HepG2 (cell line): ENCODE measurements at regions not wholly inside any gene's neighbourhood (a gene's known extent, or its start where the extent isn't known, plus 50 kb on each side); places are given as distances from the start of the nearest gene placed in this dataset.

Experiments
- FOXA1 ChIP-seq, 2 experiments: fragments of 450-650 bp in 1 of 2; sonication (generic) in 1 of 2; formaldehyde crosslinking in 1 of 2; IDR thresholded peaks; 2 replicates each; pipeline versions ENCODE4 v1.4.0 to v1.6.1; 2016 to 2020; ENCODE audit warnings: missing genetic modification reagents in 1 of 2
- HDAC1 ChIP-seq: sonication (generic); formaldehyde crosslinking; IDR thresholded peaks from 2 replicates; pipeline ENCODE4 v1.5.1; 2020; ENCODE audit warnings: mild to moderate bottlenecking, missing genetic modification reagents
- HOXA3 ChIP-seq: sonication (generic); formaldehyde crosslinking; IDR thresholded peaks from 2 replicates; pipeline ENCODE4 v1.5.0; 2020; ENCODE audit warnings: missing genetic modification reagents
- JARID2 ChIP-seq: sonication (generic); formaldehyde crosslinking; IDR thresholded peaks from 2 replicates; pipeline ENCODE4 v1.8.1; 2023; ENCODE audit warnings: missing genetic modification reagents, inconsistent platforms; ENCODE audit not compliant: insufficient replicate concordance
- KDM3A ChIP-seq: IDR thresholded peaks from 2 replicates; pipeline ENCODE4 v1.6.1; 2018; ENCODE audit warnings: low read depth, missing compliant biosample characterization
- NFKB2 ChIP-seq: sonication (generic); formaldehyde crosslinking; IDR thresholded peaks from 2 replicates; pipeline ENCODE4 v1.4.0; 2020; ENCODE audit warnings: missing genetic modification reagents, borderline replicate concordance
- RNF2 ChIP-seq: fragments of 450-650 bp; conservative IDR thresholded peaks from 2 replicates; pipeline ENCODE4 v1.6.1; 2016; ENCODE audit warnings: low read depth
- SALL1 ChIP-seq: sonication (generic); formaldehyde crosslinking; IDR thresholded peaks from 2 replicates; pipeline ENCODE4 v1.8.0; 2022; ENCODE audit warnings: mild to moderate bottlenecking, missing genetic modification reagents
- SUZ12 ChIP-seq: fragments of 150-350 bp; IDR thresholded peaks from 2 replicates; pipeline ENCODE4 v1.6.1; 2014; ENCODE audit warnings: low read depth, low read length
- TARDBP ChIP-seq: sonication (generic); formaldehyde crosslinking; IDR thresholded peaks from 2 replicates; pipeline ENCODE4 v1.8.0; 2022; ENCODE audit warnings: mild to moderate bottlenecking, missing genetic modification reagents
- ZNF451 ChIP-seq: sonication (generic); formaldehyde crosslinking; IDR thresholded peaks from 2 replicates; pipeline ENCODE4 v1.5.0; 2020; ENCODE audit warnings: mild to moderate bottlenecking, missing genetic modification reagents
- ZNF616 ChIP-seq: sonication (generic); formaldehyde crosslinking; IDR thresholded peaks from 2 replicates; pipeline ENCODE4 v1.5.0; 2020; ENCODE audit warnings: low read depth, mild to moderate bottlenecking, missing genetic modification reagents
- TF ChIP-seq, protein P1 (sequence below): sonication (generic); formaldehyde crosslinking; IDR thresholded peaks from 2 replicates; pipeline ENCODE4 v1.4.0; 2020; ENCODE audit warnings: missing genetic modification reagents
- TF ChIP-seq, protein P2 (sequence below): sonication (generic); formaldehyde crosslinking; IDR thresholded peaks from 2 replicates; pipeline ENCODE4 v1.5.0; 2020; ENCODE audit warnings: missing genetic modification reagents
- TF ChIP-seq, protein P3 (sequence below): fragments of 450-650 bp; IDR thresholded peaks from 2 replicates; pipeline ENCODE4 v1.6.1; 2017; ENCODE audit warnings: mild to moderate bottlenecking
- TF ChIP-seq, protein P4 (sequence below): fragments of 450-650 bp; IDR thresholded peaks from 2 replicates; pipeline ENCODE4 v1.6.1; 2016
- TF ChIP-seq, protein P5 (sequence below): IDR thresholded peaks from 2 replicates; pipeline ENCODE4 v1.6.1; 2018; ENCODE audit warnings: missing genetic modification reagents
- TF ChIP-seq, protein P6 (sequence below): IDR thresholded peaks from 2 replicates; pipeline ENCODE4 v1.6.1; 2016; ENCODE audit warnings: missing compliant biosample characterization, missing genetic modification reagents, borderline replicate concordance
- TF ChIP-seq, protein P7 (sequence below): sonication (generic); formaldehyde crosslinking; IDR thresholded peaks from 2 replicates; pipeline ENCODE4 v1.5.0; 2020; ENCODE audit warnings: missing genetic modification reagents

DNA sequence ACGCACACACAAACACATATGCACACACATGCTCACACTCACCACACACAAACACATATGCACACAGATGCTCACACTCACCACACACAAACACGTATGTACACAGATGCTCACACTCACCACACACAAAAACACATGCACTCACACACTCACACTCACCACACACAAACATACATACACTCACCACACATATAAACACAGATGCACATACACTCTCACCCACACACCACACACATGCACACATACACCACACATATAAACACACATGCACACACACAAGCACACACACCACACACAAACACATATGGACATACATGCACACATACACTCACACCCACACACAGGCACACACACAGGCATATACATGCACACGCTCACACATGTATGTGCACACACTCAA lies 112.3 kb downstream of the ERMARD start (continued):
- TF ChIP-seq, protein P1, sequence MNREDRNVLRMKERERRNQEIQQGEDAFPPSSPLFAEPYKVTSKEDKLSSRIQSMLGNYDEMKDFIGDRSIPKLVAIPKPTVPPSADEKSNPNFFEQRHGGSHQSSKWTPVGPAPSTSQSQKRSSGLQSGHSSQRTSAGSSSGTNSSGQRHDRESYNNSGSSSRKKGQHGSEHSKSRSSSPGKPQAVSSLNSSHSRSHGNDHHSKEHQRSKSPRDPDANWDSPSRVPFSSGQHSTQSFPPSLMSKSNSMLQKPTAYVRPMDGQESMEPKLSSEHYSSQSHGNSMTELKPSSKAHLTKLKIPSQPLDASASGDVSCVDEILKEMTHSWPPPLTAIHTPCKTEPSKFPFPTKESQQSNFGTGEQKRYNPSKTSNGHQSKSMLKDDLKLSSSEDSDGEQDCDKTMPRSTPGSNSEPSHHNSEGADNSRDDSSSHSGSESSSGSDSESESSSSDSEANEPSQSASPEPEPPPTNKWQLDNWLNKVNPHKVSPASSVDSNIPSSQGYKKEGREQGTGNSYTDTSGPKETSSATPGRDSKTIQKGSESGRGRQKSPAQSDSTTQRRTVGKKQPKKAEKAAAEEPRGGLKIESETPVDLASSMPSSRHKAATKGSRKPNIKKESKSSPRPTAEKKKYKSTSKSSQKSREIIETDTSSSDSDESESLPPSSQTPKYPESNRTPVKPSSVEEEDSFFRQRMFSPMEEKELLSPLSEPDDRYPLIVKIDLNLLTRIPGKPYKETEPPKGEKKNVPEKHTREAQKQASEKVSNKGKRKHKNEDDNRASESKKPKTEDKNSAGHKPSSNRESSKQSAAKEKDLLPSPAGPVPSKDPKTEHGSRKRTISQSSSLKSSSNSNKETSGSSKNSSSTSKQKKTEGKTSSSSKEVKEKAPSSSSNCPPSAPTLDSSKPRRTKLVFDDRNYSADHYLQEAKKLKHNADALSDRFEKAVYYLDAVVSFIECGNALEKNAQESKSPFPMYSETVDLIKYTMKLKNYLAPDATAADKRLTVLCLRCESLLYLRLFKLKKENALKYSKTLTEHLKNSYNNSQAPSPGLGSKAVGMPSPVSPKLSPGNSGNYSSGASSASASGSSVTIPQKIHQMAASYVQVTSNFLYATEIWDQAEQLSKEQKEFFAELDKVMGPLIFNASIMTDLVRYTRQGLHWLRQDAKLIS = no peak
- TF ChIP-seq, protein P2, sequence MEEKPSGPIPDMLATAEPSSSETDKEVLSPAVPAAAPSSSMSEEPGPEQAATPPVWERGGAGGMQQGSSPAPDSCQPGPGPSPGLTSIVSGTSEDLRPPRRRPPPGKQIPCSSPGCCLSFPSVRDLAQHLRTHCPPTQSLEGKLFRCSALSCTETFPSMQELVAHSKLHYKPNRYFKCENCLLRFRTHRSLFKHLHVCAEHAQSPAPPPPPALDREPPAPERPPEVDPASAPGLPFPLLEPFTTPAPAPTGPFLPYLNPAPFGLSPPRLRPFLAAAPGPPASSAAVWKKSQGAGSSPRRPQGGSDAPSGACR (CRISPR knock-in tag) = no peak
- TF ChIP-seq FOXA1 (IDR thresholded peaks at IDR 0.05) (peak; percentile 35; the same call in 1 of the 2 replicates), FOXA1 (CRISPR knock-in tag; IDR thresholded peaks at IDR 0.05) (no peak), RNF2 (no peak), HOXA3 (CRISPR knock-in tag) (no peak), SALL1 (CRISPR knock-in tag) (no peak), ZNF616 (CRISPR knock-in tag) (no peak), SUZ12 (no peak), NFKB2 (CRISPR knock-in tag) (no peak), TARDBP (CRISPR knock-in tag) (no peak), ZNF451 (CRISPR knock-in tag) (no peak), HDAC1 (no peak), KDM3A (CRISPR knock-in tag) (no peak), JARID2 (CRISPR knock-in tag) (no peak)
- TF ChIP-seq, protein P3, sequence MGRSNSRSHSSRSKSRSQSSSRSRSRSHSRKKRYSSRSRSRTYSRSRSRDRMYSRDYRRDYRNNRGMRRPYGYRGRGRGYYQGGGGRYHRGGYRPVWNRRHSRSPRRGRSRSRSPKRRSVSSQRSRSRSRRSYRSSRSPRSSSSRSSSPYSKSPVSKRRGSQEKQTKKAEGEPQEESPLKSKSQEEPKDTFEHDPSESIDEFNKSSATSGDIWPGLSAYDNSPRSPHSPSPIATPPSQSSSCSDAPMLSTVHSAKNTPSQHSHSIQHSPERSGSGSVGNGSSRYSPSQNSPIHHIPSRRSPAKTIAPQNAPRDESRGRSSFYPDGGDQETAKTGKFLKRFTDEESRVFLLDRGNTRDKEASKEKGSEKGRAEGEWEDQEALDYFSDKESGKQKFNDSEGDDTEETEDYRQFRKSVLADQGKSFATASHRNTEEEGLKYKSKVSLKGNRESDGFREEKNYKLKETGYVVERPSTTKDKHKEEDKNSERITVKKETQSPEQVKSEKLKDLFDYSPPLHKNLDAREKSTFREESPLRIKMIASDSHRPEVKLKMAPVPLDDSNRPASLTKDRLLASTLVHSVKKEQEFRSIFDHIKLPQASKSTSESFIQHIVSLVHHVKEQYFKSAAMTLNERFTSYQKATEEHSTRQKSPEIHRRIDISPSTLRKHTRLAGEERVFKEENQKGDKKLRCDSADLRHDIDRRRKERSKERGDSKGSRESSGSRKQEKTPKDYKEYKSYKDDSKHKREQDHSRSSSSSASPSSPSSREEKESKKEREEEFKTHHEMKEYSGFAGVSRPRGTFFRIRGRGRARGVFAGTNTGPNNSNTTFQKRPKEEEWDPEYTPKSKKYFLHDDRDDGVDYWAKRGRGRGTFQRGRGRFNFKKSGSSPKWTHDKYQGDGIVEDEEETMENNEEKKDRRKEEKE = no peak
- TF ChIP-seq, protein P4, sequence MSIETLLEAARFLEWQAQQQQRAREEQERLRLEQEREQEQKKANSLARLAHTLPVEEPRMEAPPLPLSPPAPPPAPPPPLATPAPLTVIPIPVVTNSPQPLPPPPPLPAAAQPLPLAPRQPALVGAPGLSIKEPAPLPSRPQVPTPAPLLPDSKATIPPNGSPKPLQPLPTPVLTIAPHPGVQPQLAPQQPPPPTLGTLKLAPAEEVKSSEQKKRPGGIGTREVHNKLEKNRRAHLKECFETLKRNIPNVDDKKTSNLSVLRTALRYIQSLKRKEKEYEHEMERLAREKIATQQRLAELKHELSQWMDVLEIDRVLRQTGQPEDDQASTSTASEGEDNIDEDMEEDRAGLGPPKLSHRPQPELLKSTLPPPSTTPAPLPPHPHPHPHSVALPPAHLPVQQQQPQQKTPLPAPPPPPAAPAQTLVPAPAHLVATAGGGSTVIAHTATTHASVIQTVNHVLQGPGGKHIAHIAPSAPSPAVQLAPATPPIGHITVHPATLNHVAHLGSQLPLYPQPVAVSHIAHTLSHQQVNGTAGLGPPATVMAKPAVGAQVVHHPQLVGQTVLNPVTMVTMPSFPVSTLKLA = peak; percentile 94
- TF ChIP-seq, protein P5, sequence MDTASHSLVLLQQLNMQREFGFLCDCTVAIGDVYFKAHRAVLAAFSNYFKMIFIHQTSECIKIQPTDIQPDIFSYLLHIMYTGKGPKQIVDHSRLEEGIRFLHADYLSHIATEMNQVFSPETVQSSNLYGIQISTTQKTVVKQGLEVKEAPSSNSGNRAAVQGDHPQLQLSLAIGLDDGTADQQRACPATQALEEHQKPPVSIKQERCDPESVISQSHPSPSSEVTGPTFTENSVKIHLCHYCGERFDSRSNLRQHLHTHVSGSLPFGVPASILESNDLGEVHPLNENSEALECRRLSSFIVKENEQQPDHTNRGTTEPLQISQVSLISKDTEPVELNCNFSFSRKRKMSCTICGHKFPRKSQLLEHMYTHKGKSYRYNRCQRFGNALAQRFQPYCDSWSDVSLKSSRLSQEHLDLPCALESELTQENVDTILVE (CRISPR knock-in tag) = no peak
- TF ChIP-seq, protein P6, sequence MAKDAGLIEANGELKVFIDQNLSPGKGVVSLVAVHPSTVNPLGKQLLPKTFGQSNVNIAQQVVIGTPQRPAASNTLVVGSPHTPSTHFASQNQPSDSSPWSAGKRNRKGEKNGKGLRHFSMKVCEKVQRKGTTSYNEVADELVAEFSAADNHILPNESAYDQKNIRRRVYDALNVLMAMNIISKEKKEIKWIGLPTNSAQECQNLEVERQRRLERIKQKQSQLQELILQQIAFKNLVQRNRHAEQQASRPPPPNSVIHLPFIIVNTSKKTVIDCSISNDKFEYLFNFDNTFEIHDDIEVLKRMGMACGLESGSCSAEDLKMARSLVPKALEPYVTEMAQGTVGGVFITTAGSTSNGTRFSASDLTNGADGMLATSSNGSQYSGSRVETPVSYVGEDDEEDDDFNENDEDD (CRISPR knock-in tag) = no peak
- TF ChIP-seq, protein P7, sequence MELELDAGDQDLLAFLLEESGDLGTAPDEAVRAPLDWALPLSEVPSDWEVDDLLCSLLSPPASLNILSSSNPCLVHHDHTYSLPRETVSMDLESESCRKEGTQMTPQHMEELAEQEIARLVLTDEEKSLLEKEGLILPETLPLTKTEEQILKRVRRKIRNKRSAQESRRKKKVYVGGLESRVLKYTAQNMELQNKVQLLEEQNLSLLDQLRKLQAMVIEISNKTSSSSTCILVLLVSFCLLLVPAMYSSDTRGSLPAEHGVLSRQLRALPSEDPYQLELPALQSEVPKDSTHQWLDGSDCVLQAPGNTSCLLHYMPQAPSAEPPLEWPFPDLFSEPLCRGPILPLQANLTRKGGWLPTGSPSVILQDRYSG (CRISPR knock-in tag) = no peak
